ENCODE measurements at regions not wholly inside any gene's neighbourhood (a gene's known extent, or its start where the extent isn't known, plus 50 kb on each side); places are given as distances from the start of the nearest gene placed in this dataset.
"Not testable (repeated sequence)": the region's sequence is repeated elsewhere in the genome, so short reads cannot be mapped to it uniquely, and the experiment has no call there.

DNA sequence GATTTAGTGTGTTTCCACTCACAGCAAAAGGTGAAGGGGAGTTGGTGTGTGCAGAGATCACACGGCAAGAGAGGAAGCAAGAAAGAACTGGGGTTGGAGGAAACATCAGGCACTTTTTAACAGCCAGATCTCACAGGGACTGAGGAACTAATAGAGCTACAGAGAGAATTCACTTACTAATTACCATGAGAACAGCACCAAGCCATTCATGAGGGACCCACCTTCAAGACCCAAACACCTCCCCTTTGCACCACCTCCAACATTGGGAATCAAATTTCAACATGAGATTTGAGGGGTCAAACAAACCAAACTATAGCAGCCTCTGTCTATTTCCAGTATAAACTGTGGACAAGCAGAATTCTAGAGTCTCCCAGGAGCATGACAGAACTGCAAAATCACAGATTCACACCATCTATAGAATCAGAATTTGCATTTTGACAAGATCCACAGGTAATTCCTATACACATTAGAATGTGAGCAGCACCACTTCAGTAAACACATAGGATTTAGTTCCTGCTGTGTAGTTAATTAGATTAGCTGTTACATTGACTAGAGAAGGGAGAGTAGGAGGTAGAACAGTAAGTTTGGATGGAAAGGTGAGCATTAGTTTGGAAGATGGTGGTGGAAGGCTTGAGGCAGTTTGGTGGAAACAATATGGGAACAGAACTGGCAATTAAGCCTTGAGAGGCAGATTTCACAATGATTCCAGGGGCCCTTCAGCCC, 311.7 kb downstream of the NSUN3 start:
- ATAC-seq (ENCODE audit: insufficient read depth, low FRiP score) (no peak), DNase-seq (no peak)
- no peaks in the 10 kb centered on the region for H3K36me3 ChIP-seq (ENCODE audit: control insufficient read depth in 4 of 4, insufficient read depth in 4 of 4, low read length in 4 of 4)
- no peaks in the 10 kb centered on the region for H3K9me3 ChIP-seq (ENCODE audit: control insufficient read depth in 4 of 4, insufficient read depth in 3 of 4, low read length in 3 of 4)
- H3K27me3 ChIP-seq (ENCODE audit: control insufficient read depth in 3 of 3, insufficient read depth in 3 of 3, low read length in 2 of 3): no peaks in the 10 kb centered on the region
- TF ChIP-seq, protein P1, sequence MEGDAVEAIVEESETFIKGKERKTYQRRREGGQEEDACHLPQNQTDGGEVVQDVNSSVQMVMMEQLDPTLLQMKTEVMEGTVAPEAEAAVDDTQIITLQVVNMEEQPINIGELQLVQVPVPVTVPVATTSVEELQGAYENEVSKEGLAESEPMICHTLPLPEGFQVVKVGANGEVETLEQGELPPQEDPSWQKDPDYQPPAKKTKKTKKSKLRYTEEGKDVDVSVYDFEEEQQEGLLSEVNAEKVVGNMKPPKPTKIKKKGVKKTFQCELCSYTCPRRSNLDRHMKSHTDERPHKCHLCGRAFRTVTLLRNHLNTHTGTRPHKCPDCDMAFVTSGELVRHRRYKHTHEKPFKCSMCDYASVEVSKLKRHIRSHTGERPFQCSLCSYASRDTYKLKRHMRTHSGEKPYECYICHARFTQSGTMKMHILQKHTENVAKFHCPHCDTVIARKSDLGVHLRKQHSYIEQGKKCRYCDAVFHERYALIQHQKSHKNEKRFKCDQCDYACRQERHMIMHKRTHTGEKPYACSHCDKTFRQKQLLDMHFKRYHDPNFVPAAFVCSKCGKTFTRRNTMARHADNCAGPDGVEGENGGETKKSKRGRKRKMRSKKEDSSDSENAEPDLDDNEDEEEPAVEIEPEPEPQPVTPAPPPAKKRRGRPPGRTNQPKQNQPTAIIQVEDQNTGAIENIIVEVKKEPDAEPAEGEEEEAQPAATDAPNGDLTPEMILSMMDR (IDR thresholded peaks at IDR 0.05; ENCODE audit: control extremely low read depth, extremely low read depth): no peak
- H3K4me1 ChIP-seq (ENCODE audit: control insufficient read depth in 5 of 5, insufficient read depth in 5 of 5, low read length in 5 of 5): no peaks in the 10 kb centered on the region
- WGBS, 2 donors: 8 to 50% methylated on average over 1 of the region's 1 CpG
- H3K27ac ChIP-seq (ENCODE audit: low read depth in 1 of 2, low read length in 1 of 2): no peak overlapping the region
- H3K4me3 ChIP-seq: no peak overlapping the region
- H3K9ac ChIP-seq (ENCODE audit: insufficient read depth in 1 of 2, low read length in 2 of 2): no peak overlapping the region

GRCh38 chr3:94377123-94377696, 314.3 kb downstream of the NSUN3 start:
- H3K27me3 ChIP-seq (ENCODE audit: control insufficient read depth in 3 of 3, insufficient read depth in 3 of 3, low read length in 2 of 3); H3K4me3 ChIP-seq; H3K27ac ChIP-seq (ENCODE audit: low read depth in 1 of 2, low read length in 1 of 2); H3K9me3 ChIP-seq (ENCODE audit: control insufficient read depth in 4 of 4, insufficient read depth in 3 of 4, low read length in 3 of 4); H3K4me1 ChIP-seq (ENCODE audit: control insufficient read depth in 5 of 5, insufficient read depth in 5 of 5, low read length in 5 of 5); H3K36me3 ChIP-seq (ENCODE audit: control insufficient read depth in 4 of 4, insufficient read depth in 4 of 4, low read length in 4 of 4); H3K9ac ChIP-seq (ENCODE audit: insufficient read depth in 1 of 2, low read length in 2 of 2); ATAC-seq (ENCODE audit: insufficient read depth, low FRiP score): not testable (repeated sequence)
- 71 to 73% methylated on average over 3 of the region's 3 CpGs for WGBS, 2 donors
- peak in 1 of 3 donors; percentile 2 for DNase-seq

DNA sequence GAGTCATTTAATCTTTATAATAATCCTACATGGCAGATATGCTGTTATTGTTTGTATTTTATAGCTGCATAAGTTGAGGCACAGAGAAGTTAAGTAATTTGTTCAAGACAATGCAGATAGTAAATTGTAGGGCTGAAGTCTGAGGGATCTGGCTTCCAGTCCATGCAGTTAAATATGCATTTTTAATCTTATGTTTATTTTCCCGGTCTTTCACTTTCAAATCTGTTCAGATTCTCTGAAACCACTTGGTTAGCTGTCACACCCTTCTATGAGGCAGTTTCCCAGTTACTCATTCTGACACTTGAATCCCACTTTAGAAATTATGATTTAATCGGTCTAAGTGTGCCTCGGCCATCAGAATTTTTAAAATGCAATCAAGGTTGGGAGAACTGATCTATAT, 315.0 kb downstream of the NSUN3 start:
- 75 to 88% methylated on average over 3 of the region's 3 CpGs for WGBS, 2 donors
- not testable (repeated sequence) for H3K27ac ChIP-seq (ENCODE audit: low read depth in 1 of 2, low read length in 1 of 2); ATAC-seq (ENCODE audit: insufficient read depth, low FRiP score); H3K4me1 ChIP-seq (ENCODE audit: control insufficient read depth in 5 of 5, insufficient read depth in 5 of 5, low read length in 5 of 5); H3K9me3 ChIP-seq (ENCODE audit: control insufficient read depth in 4 of 4, insufficient read depth in 3 of 4, low read length in 3 of 4); H3K27me3 ChIP-seq (ENCODE audit: control insufficient read depth in 3 of 3, insufficient read depth in 3 of 3, low read length in 2 of 3); H3K4me3 ChIP-seq; H3K36me3 ChIP-seq (ENCODE audit: control insufficient read depth in 4 of 4, insufficient read depth in 4 of 4, low read length in 4 of 4); H3K9ac ChIP-seq (ENCODE audit: insufficient read depth in 1 of 2, low read length in 2 of 2); DNase-seq

GRCh38 chr3:94378322-94378721, 315.5 kb downstream of the NSUN3 start:
- Histone ChIP-seq H3K36me3 (ENCODE audit: control insufficient read depth in 4 of 4, insufficient read depth in 4 of 4, low read length in 4 of 4) (no peaks in the 10 kb centered on the region), H3K4me1 (ENCODE audit: control insufficient read depth in 5 of 5, insufficient read depth in 5 of 5, low read length in 5 of 5) (no peaks in the 10 kb centered on the region), H3K4me3 (no peak overlapping the region), H3K27ac (ENCODE audit: low read depth in 1 of 2, low read length in 1 of 2) (no peak overlapping the region), H3K9me3 (ENCODE audit: control insufficient read depth in 4 of 4, insufficient read depth in 3 of 4, low read length in 3 of 4) (peaks cover 0 to under 1% (median 0%) of the 10 kb centered on the region in 4 donors), H3K9ac (ENCODE audit: insufficient read depth in 1 of 2, low read length in 2 of 2) (no peak overlapping the region), H3K27me3 (ENCODE audit: control insufficient read depth in 3 of 3, insufficient read depth in 3 of 3, low read length in 2 of 3) (no peaks in the 10 kb centered on the region)
- WGBS, 2 donors: 81 to 90% methylated on average over 1 of the region's 1 CpG
- ATAC-seq (ENCODE audit: insufficient read depth, low FRiP score) (no peak), DNase-seq (no peak)
- TF ChIP-seq, protein P1 (IDR thresholded peaks at IDR 0.05; ENCODE audit: control extremely low read depth, extremely low read depth): no peak
